Activated CD4-positive, alpha-beta T cell treated with anti-CD3 and anti-CD28 coated beads, Interleukin-2, amount 10 ng/mL, durations not matched to agents 24 days and 14 days (primary cell): ENCODE measurements at regions not wholly inside any gene's neighbourhood (a gene's known extent, or its start where the extent isn't known, plus 50 kb on each side); places are given as distances from the start of the nearest gene placed in this dataset.

ENCODE experiments used
- DNase-seq: peaks from one replicate; pipeline ENCODE4 v3.0.0; 2022
- H3K27ac Mint-ChIP-seq: one replicate; pipeline ENCODE4 v1.8.0; 2022; ENCODE audit warnings: mild to moderate bottlenecking, mixed read lengths
- H3K27me3 Mint-ChIP-seq: one replicate; pipeline ENCODE4 v1.8.0; 2022; ENCODE audit warnings: mixed read lengths
- H3K36me3 Mint-ChIP-seq: one replicate; pipeline ENCODE4 v1.8.0; 2022; ENCODE audit warnings: low read depth, mild to moderate bottlenecking, mixed read lengths
- H3K4me1 Mint-ChIP-seq: one replicate; pipeline ENCODE4 v1.8.0; 2021; ENCODE audit warnings: mixed read lengths
- H3K4me3 Mint-ChIP-seq: one replicate; pipeline ENCODE4 v1.8.0; 2022; ENCODE audit warnings: mild to moderate bottlenecking, moderate library complexity, mixed read lengths
- H3K9me3 Mint-ChIP-seq: one replicate; pipeline ENCODE4 v1.8.0; 2021; ENCODE audit warnings: mixed read lengths
- intact Hi-C: fragments of 100-400 bp; cut with micrococcal nuclease; formaldehyde crosslinking; loops from one replicate; pipeline ENCODE4 v1.15.1; 2023

GRCh38 chrX:40192196-40192595 is 94.4 kb upstream of the BCOR start:
- DNase-seq = no peak
- Mint-ChIP-seq H3K27ac (no peak overlapping the region), H3K27me3 (peaks cover 2% of the 10 kb centered on the region), H3K9me3 (peaks cover 3% of the 10 kb centered on the region), H3K36me3 (no peaks in the 10 kb centered on the region), H3K4me3 (no peak overlapping the region), H3K4me1 (peaks cover 4% of the 10 kb centered on the region)
- intact Hi-C loops = no loop called here

GRCh38 chrX:40189637-40190036 is 91.9 kb upstream of the BCOR start:
- no peak for DNase-seq
- Mint-ChIP-seq H3K27ac (no peak overlapping the region), H3K36me3 (peaks cover 2% of the 10 kb centered on the region), H3K4me3 (no peak overlapping the region), H3K4me1 (peaks cover 4% of the 10 kb centered on the region), H3K27me3 (peaks cover 2% of the 10 kb centered on the region), H3K9me3 (peaks cover 3% of the 10 kb centered on the region)
- intact Hi-C loops = no loop called here

GRCh38 chrX:40188573-40189417 is 91.0 kb upstream of the BCOR start:
- intact Hi-C loops = no loop called here
- no peak overlapping the region for H3K4me3 Mint-ChIP-seq
- no peak for DNase-seq
- H3K9me3 Mint-ChIP-seq = peaks cover 3% of the 10 kb centered on the region
- H3K27me3 Mint-ChIP-seq = peaks cover 2% of the 10 kb centered on the region
- H3K36me3 Mint-ChIP-seq = peaks cover 2% of the 10 kb centered on the region
- peaks cover 4% of the 10 kb centered on the region for H3K4me1 Mint-ChIP-seq
- no peak overlapping the region for H3K27ac Mint-ChIP-seq

GRCh38 chrX:40184968-40185367 is 87.2 kb upstream of the BCOR start:
- H3K27me3 Mint-ChIP-seq = peaks cover 2% of the 10 kb centered on the region
- no peak for DNase-seq
- no peak overlapping the region for H3K4me3 Mint-ChIP-seq
- H3K36me3 Mint-ChIP-seq = peaks cover 2% of the 10 kb centered on the region
- no peak overlapping the region for H3K27ac Mint-ChIP-seq
- peaks cover 4% of the 10 kb centered on the region for H3K9me3 Mint-ChIP-seq
- intact Hi-C loops = no loop called here
- peaks cover 4% of the 10 kb centered on the region for H3K4me1 Mint-ChIP-seq

DNA sequence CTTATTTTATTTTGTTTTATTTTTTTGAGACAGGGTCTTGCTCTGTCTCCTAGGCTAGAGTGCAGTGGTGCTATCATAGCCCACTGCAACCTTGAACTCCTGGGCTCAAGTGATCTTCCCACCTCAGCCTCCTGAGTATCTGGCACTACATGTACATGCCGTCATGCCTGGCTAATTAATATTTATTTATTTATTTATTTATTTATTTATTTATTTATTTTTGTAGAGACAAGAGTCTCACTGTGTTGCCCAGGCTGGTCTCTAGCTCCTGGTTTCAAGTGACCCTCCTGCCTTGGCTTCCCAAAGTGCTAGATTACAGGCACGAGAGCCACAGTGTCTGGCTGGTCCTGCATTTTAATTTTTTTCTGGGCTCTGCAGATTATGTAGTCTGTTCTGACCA is 84.9 kb upstream of the BCOR start:
- peaks cover 2% of the 10 kb centered on the region for H3K36me3 Mint-ChIP-seq
- H3K27me3 Mint-ChIP-seq = no peaks in the 10 kb centered on the region

DNA sequence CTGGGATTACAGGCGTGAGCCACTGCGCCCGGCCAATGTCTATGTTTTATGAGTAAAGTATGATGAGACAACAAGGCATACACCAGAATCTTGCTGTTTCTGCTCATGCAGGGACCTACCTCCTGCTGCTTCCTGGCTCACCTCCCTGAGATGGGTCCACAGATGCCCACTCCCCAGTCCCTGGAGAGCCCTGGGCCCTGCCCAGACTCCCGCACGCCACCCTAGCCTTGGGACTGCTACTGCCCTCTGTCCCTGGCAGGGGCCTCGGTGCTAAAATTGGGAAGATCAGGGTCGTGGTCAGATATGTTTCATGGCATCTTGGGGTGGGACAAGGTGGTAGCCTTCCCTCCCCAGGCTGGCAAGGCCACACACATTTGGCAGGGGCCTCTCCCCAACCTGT is 84.3 kb upstream of the BCOR start:
- peaks cover 5% of the 10 kb centered on the region for H3K4me1 Mint-ChIP-seq
- peaks cover 3% of the 10 kb centered on the region for H3K9me3 Mint-ChIP-seq
- peaks cover 2% of the 10 kb centered on the region for H3K36me3 Mint-ChIP-seq
- intact Hi-C loops = no loop called here
- no peak for DNase-seq
- H3K27ac Mint-ChIP-seq = no peak overlapping the region
- H3K27me3 Mint-ChIP-seq = no peaks in the 10 kb centered on the region
- H3K4me3 Mint-ChIP-seq = no peak overlapping the region

More for the DNA sequence above, 84.9 kb upstream of the BCOR start:
- intact Hi-C loops = no loop called here
- no peak for DNase-seq
- H3K4me1 Mint-ChIP-seq = peaks cover 2% of the 10 kb centered on the region
- H3K4me3 Mint-ChIP-seq = no peak overlapping the region
- H3K9me3 Mint-ChIP-seq = peaks cover 3% of the 10 kb centered on the region
- no peak overlapping the region for H3K27ac Mint-ChIP-seq

GRCh38 chrX:40179283-40179682 is 81.5 kb upstream of the BCOR start:
- peaks cover 11% of the 10 kb centered on the region for H3K4me1 Mint-ChIP-seq
- H3K27ac Mint-ChIP-seq = no peak overlapping the region
- H3K9me3 Mint-ChIP-seq = peaks cover 3% of the 10 kb centered on the region
- H3K36me3 Mint-ChIP-seq = no peaks in the 10 kb centered on the region
- no peak for DNase-seq
- no peaks in the 10 kb centered on the region for H3K27me3 Mint-ChIP-seq
- no peak overlapping the region for H3K4me3 Mint-ChIP-seq
- intact Hi-C loops = loop anchor here (10.0 kb wide), 2 partner anchors 754 to 914 kb away; no protein-coding TSS in a partner anchor

DNA sequence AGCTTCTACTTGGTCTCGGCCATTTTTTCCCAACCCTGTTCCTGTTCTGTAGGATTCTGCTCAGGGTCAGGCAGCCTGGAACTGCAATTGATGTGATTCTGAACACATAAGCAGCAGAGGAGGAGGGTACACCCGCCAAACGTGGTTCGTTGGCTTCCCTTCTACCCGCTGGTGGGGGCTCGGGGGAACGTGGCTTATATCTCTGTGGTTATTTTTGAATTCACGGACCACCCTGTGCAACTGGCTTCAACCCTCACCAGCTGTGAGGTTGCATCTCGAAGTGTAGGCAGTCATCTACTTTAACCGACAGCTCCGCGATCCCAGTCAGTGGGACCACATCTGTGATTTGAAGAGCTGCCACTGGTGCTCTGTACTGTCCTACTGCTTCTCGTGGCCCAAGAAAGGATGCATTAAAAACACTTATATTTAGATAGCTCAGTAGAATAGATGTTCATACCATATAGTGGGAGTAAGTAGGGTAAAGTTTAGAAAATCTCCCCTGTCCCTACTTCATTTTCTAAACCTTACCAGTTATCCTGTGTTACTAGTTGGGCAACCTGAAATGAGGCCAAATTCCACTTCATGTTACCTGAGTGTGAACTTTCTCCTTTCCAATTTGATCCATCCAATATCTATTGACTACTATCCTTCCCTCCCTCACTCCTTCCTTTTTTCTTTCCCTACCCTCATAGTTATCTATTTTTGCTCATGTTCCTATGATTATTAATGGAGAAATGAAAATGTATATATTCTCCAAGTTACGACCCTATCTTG is 80.4 kb upstream of the BCOR start:
- intact Hi-C loops = loop anchor here (2.0 to 10.0 kb wide), 3 partner anchors 25 to 913 kb away; no protein-coding TSS in a partner anchor
- no peak for DNase-seq
- H3K36me3 Mint-ChIP-seq = no peaks in the 10 kb centered on the region
- no peak overlapping the region for H3K4me3 Mint-ChIP-seq
- H3K4me1 Mint-ChIP-seq = peaks cover 15% of the 10 kb centered on the region
- H3K27me3 Mint-ChIP-seq = no peaks in the 10 kb centered on the region
- H3K27ac Mint-ChIP-seq = peak overlapping the region; percentile 40
- peaks cover 3% of the 10 kb centered on the region for H3K9me3 Mint-ChIP-seq

- H3K4me3 Mint-ChIP-seq = peak overlapping the region; percentile 93
- intact Hi-C loops = loop anchor here (2.0 to 10.0 kb wide), 3 partner anchors 25 to 913 kb away; no protein-coding TSS in a partner anchor
- no peaks in the 10 kb centered on the region for H3K36me3 Mint-ChIP-seq
- DNase-seq = no peak
- peak overlapping the region; percentile 90 for H3K27ac Mint-ChIP-seq
- H3K27me3 Mint-ChIP-seq = no peaks in the 10 kb centered on the region
- peaks cover 19% of the 10 kb centered on the region for H3K4me1 Mint-ChIP-seq
- peaks cover 3% of the 10 kb centered on the region for H3K9me3 Mint-ChIP-seq
These were observed 79.7 kb upstream of the BCOR start for GRCh38 chrX:40177489-40177888.

GRCh38 chrX:40177117-40177430 is 79.3 kb upstream of the BCOR start:
- DNase-seq = no peak
- H3K4me3 Mint-ChIP-seq = peak overlapping the region; percentile 93
- intact Hi-C loops = loop anchor here (2.0 to 10.0 kb wide), 3 partner anchors 26 to 912 kb away; no protein-coding TSS in a partner anchor
- no peaks in the 10 kb centered on the region for H3K36me3 Mint-ChIP-seq
- H3K27ac Mint-ChIP-seq = peak overlapping the region; percentile 90
- peaks cover 19% of the 10 kb centered on the region for H3K4me1 Mint-ChIP-seq
- H3K9me3 Mint-ChIP-seq = peaks cover 3% of the 10 kb centered on the region
- H3K27me3 Mint-ChIP-seq = no peaks in the 10 kb centered on the region

GRCh38 chrX:40176351-40177116 is 78.8 kb upstream of the BCOR start:
- Mint-ChIP-seq H3K36me3 (no peaks in the 10 kb centered on the region), H3K27me3 (no peaks in the 10 kb centered on the region), H3K4me1 (peaks cover 19% of the 10 kb centered on the region), H3K4me3 (peak overlapping the region; percentile 93), H3K9me3 (peaks cover 3% of the 10 kb centered on the region), H3K27ac (peak overlapping the region; percentile 99)
- DNase-seq = peak; percentile 90
- intact Hi-C loops = loop anchor here (1.0 to 10.0 kb wide), 4 partner anchors 26 to 912 kb away; no protein-coding TSS in a partner anchor

DNA sequence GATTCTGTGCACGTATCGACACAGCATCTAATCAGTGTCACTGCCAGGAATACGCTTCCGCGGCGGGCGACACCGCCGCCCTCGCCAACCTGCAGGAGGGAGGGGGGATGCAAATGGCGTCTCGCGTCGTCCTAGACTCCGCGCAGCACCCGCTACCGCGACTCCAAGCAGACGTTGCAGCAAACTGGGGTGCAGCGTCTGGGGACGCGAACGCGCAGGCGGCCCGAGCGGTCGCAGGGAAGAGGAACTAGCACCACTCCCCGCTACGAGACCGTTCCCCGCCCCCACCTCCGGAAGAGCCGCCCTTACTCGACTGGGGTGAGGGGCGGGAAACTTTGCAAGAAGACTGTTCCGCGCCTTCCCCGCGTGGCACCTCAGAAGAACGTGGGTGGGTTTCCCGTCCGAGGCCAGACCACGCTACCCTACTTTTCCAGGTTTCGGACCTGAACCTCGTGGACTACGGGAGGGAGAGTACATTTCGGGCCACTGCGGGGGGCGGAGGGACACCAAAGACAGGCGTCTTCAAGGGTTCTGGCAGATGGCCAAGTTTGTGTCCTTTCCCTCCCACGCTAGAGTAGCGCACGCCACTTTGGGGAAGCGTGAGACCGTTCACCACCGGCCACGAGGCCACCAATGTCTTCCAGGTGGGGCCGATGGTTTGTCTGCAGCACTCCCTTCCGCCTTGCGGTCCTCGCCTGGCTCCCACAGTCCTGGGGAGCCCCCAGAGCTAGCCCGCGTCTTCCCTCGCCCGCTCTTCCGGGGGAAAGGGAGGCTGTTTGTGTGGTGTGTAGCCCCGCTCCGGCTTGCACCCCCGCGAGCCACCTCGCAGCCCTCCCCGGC is 78.0 kb upstream of the BCOR start:
- no peaks in the 10 kb centered on the region for H3K27me3 Mint-ChIP-seq
- peak; percentile 92 for DNase-seq
- no peaks in the 10 kb centered on the region for H3K36me3 Mint-ChIP-seq

More for the DNA sequence above, 78.0 kb upstream of the BCOR start:
- Mint-ChIP-seq H3K27ac (peak overlapping the region; percentile 99), H3K4me1 (peaks cover 25% of the 10 kb centered on the region), H3K4me3 (peak overlapping the region; percentile 93), H3K9me3 (peaks cover 3% of the 10 kb centered on the region)
- intact Hi-C loops = loop anchor here (1.0 to 10.0 kb wide), 9 partner anchors 23 to 911 kb away; partner anchors contain the start of gene BCOR
